D721Med (cell line): ENCODE measurements at regions not wholly inside any gene's neighbourhood (a gene's known extent, or its start where the extent isn't known, plus 50 kb on each side); places are given as distances from the start of the nearest gene placed in this dataset.

Experiments
- DNase-seq: peaks from one replicate; pipeline ENCODE4 v3.0.0; 2011; ENCODE audit warnings: low spot score; ENCODE audit not compliant: insufficient read length
- FAIRE-seq: peaks from 2 replicates; lab custom pipeline; 2011; peaks lifted over from hg19 to GRCh38; lab: Jason Lieb, UNC
- CTCF ChIP-seq: IDR thresholded peaks from 2 replicates; pipeline ENCODE4 v1.5.1; 2012; ENCODE audit warnings: mild to moderate bottlenecking, control low read depth; ENCODE audit not compliant: insufficient read depth; ENCODE audit errors: missing control alignments

- DNase-seq (no peak), FAIRE-seq (no peak)
- TF ChIP-seq CTCF = no peak
Measured at GRCh38 chr5:18018472-18018871, 384.2 kb downstream of the TAF11L14 start.

- FAIRE-seq = no peak
- DNase-seq = no peak
- no peak for TF ChIP-seq CTCF
Measured at GRCh38 chr5:18023275-18023674, 389.0 kb downstream of the TAF11L14 start.

- TF ChIP-seq CTCF = no peak
- no peak for FAIRE-seq
- no peak for DNase-seq
Measured at GRCh38 chr5:18023986-18024385, 389.7 kb downstream of the TAF11L14 start.

GRCh38 chr5:18024542-18024941, 390.3 kb downstream of the TAF11L14 start:
- TF ChIP-seq CTCF = no peak
- FAIRE-seq = no peak

GRCh38 chr5:18027241-18027867, 393.1 kb downstream of the TAF11L14 start:
- no peak for FAIRE-seq
- TF ChIP-seq CTCF = no peak

More at GRCh38 chr5:18024542-18024941, 390.3 kb downstream of the TAF11L14 start:
- no peak for DNase-seq

GRCh38 chr5:18028036-18028435, 393.8 kb downstream of the TAF11L14 start:
- DNase-seq (no peak), FAIRE-seq (no peak)
- no peak for TF ChIP-seq CTCF

More at GRCh38 chr5:18027241-18027867, 393.1 kb downstream of the TAF11L14 start:
- DNase-seq = no peak

GRCh38 chr5:18032744-18033143, 398.5 kb downstream of the TAF11L14 start:
- DNase-seq = no peak
- no peak for FAIRE-seq
- no peak for TF ChIP-seq CTCF
